ENCODE measurements at regions not wholly inside any gene's neighbourhood (a gene's known extent, or its start where the extent isn't known, plus 50 kb on each side); places are given as distances from the start of the nearest gene placed in this dataset.

DNA sequence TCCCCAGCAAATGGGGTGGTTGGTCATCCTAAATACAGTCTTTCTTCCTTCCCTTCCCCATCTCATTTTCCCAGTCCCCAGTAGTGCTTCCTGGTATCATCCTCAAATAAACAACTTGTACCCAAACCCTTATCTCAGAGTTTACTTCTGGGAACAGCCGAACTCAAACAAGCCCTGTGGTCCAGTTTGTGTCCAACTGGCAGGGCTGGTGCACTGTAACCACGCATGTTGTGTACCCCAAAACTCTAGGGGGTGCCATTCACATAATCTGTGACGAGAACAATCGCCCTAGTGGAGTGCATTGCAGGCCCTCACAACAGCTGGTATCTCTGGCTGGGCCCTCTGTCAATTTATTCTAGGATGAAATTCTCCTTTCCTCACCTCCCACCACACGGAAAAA is 366.2 kb downstream of the TNS1 start (continued):
- TF ChIP-seq, protein P1, sequence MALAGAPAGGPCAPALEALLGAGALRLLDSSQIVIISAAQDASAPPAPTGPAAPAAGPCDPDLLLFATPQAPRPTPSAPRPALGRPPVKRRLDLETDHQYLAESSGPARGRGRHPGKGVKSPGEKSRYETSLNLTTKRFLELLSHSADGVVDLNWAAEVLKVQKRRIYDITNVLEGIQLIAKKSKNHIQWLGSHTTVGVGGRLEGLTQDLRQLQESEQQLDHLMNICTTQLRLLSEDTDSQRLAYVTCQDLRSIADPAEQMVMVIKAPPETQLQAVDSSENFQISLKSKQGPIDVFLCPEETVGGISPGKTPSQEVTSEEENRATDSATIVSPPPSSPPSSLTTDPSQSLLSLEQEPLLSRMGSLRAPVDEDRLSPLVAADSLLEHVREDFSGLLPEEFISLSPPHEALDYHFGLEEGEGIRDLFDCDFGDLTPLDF (CRISPR knock-in tag; IDR thresholded peaks at IDR 0.05) = no peak
- no peak for TF ChIP-seq ZNF563 (CRISPR knock-in tag; IDR thresholded peaks at IDR 0.05)
- TF ChIP-seq BRD4 (CRISPR knock-in tag; IDR thresholded peaks at IDR 0.05) = no peak
- TF ChIP-seq, protein P2, sequence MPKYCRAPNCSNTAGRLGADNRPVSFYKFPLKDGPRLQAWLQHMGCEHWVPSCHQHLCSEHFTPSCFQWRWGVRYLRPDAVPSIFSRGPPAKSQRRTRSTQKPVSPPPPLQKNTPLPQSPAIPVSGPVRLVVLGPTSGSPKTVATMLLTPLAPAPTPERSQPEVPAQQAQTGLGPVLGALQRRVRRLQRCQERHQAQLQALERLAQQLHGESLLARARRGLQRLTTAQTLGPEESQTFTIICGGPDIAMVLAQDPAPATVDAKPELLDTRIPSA (CRISPR knock-in tag; IDR thresholded peaks at IDR 0.05; ENCODE audit: borderline replicate concordance) = no peak
- no peak for TF ChIP-seq ZFP36L2 (CRISPR knock-in tag; IDR thresholded peaks at IDR 0.05)
- no peak for TF ChIP-seq TAF1 (CRISPR knock-in tag; IDR thresholded peaks at IDR 0.05)

DNA sequence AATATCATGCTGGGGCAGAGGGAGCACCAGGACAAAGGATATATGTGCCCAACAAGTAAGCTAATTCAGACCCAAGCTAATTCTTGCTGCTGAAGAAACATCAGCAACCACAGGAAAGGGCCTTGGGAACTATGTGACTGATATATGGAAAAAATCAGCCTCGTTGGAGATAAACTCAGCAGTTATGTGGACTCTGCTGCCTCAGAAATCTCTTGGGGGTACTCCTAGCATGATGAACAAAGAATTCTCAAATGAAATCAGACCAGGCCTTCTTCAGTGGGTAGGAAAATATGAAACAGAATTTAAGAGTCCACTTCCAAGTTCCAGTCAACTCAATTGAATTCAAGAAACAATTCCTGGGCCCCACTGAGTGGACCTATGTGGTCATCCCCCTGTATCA is 367.9 kb downstream of the TNS1 start:
- no TSS peak for BruUV-seq (replicated peaks)
- no peak overlapping the region for H3K4me2 ChIP-seq (ENCODE audit: low read depth, low read length)
- intact Hi-C loops (cut with micrococcal nuclease; ENCODE audit: unreplicated experiment) (no loop called here), in situ Hi-C loops (cut with HindIII; ENCODE audit: extremely low pct_ligation_motif_present, low pct_unique_long_range_greater_than_20kb) (no loop called here)
- DNase-seq (ENCODE audit: low spot score) (no peak), ATAC-seq (no peak), FAIRE-seq (no peak)
- H3K27ac ChIP-seq (ENCODE audit: extremely low read length, insufficient read depth, low read length) = no peak overlapping the region
- H2AFZ ChIP-seq (ENCODE audit: low read length) = no peak overlapping the region
- peaks cover 0 to 27% of the 10 kb centered on the region in 2 experiments; a peak in 3 of 5 replicates for H3K27me3 ChIP-seq (ENCODE audit: control insufficient read depth in 1 of 2, insufficient read depth in 2 of 2, low read length in 2 of 2)
- no peak overlapping the region for H3K9ac ChIP-seq (ENCODE audit: insufficient read depth, low read depth, low read length)
- CTCF ChIA-PET (ENCODE audit: low intra/inter-chr PET ratio, low total read pairs) = no interaction called here
- no peaks in the 10 kb centered on the region for H3K4me1 ChIP-seq (ENCODE audit: insufficient read depth, low read length)
- H3K79me2 ChIP-seq (ENCODE audit: insufficient read depth, low read length) = no peaks in the 10 kb centered on the region
- H3K4me3 ChIP-seq (replicated peaks in 1 of 3; ENCODE audit: insufficient read depth in 1 of 3, low read depth in 2 of 3, low read length in 3 of 3) = no peak overlapping the region
- POLR2A ChIA-PET = no interaction called here
- no peaks in the 10 kb centered on the region for H3K36me3 ChIP-seq (replicated peaks in 1 of 2; ENCODE audit: control insufficient read depth in 1 of 2, insufficient read depth in 2 of 2, low read length in 2 of 2)
- no peaks in the 10 kb centered on the region for H3K9me3 ChIP-seq (ENCODE audit: low read length)
- H4K20me1 ChIP-seq (ENCODE audit: insufficient read depth, low read length) = no peaks in the 10 kb centered on the region
- WGBS (ENCODE audit: low lambda C conversion rate) = 0% methylated on average over 1 of the region's 1 CpG
- TF ChIP-seq SUZ12 (IDR thresholded peaks at IDR 0.05; ENCODE audit: low read depth, low read length) (no peak), ZNF350 (CRISPR knock-in tag; IDR thresholded peaks at IDR 0.05; ENCODE audit: borderline replicate concordance, low read depth) (no peak), CEBPB (IDR thresholded peaks at IDR 0.05; ENCODE audit: borderline replicate concordance, low read depth, low read length) (no peak), XRCC5 (optimal IDR thresholded peaks at IDR 0.05; ENCODE audit: low read length) (no peak), ETV5 (CRISPR knock-in tag; IDR thresholded peaks at IDR 0.05; ENCODE audit: borderline replicate concordance) (no peak), CBX2 (IDR thresholded peaks at IDR 0.05; ENCODE audit: low read depth, low read length) (no peak), CBX2 (CRISPR knock-in tag; IDR thresholded peaks at IDR 0.05; ENCODE audit: low read depth) (no peak), ZFX (CRISPR knock-in tag; IDR thresholded peaks at IDR 0.05; ENCODE audit: low read depth) (no peak), ZNF44 (CRISPR knock-in tag; IDR thresholded peaks at IDR 0.05) (no peak), SOX13 (IDR thresholded peaks at IDR 0.05) (no peak), SOX13 (CRISPR knock-in tag; conservative IDR thresholded peaks at IDR 0.05 in 1 of 2, IDR thresholded peaks at IDR 0.05 in 1 of 2) (no peak), MED8 (CRISPR knock-in tag; IDR thresholded peaks at IDR 0.05; ENCODE audit: insufficient replicate concordance) (no peak)
- TF ChIP-seq, protein P3, sequence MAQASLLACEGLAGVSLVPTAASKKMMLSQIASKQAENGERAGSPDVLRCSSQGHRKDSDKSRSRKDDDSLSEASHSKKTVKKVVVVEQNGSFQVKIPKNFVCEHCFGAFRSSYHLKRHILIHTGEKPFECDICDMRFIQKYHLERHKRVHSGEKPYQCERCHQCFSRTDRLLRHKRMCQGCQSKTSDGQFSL (CRISPR knock-in tag; IDR thresholded peaks at IDR 0.05) = no peak
- TF ChIP-seq, protein P4, sequence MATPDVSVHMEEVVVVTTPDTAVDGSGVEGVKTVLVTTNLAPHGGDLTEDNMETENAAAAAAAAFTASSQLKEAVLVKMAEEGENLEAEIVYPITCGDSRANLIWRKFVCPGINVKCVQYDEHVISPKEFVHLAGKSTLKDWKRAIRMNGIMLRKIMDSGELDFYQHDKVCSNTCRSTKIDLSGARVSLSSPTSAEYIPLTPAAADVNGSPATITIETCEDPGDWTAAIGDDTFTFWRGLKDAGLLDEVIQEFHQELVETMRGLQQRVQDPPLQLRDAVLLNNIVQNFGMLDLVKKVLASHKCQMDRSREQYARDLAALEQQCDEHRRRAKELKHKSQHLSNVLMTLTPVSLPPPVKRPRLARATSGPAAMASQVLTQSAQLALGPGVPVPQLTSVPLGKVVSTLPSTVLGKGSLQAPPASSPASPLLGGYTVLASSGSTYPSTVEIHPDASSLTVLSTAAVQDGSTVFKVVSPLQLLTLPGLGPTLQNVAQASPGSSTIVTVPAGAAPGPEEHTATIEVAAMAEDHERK (CRISPR knock-in tag; IDR thresholded peaks at IDR 0.05; ENCODE audit: low read depth) = no peak
- TF ChIP-seq, protein P5, sequence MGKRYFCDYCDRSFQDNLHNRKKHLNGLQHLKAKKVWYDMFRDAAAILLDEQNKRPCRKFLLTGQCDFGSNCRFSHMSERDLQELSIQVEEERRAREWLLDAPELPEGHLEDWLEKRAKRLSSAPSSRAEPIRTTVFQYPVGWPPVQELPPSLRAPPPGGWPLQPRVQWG (CRISPR knock-in tag; IDR thresholded peaks at IDR 0.05; ENCODE audit: borderline replicate concordance, low read depth) = no peak
